ENCODE measurements at regions not wholly inside any gene's neighbourhood (a gene's known extent, or its start where the extent isn't known, plus 50 kb on each side); places are given as distances from the start of the nearest gene placed in this dataset.

GRCh38 chr11:69348414-69349235, 54.7 kb downstream of the MYEOV start:
- no peak for DNase-seq (ENCODE audit: low read depth)
- no peak for TF ChIP-seq CTCF (IDR thresholded peaks at IDR 0.05; ENCODE audit: insufficient read depth, low read depth, low read length, missing control alignments)

GRCh38 chr11:69350040-69350439, 56.1 kb downstream of the MYEOV start:
- no peak overlapping the region for H3K4me3 ChIP-seq (ENCODE audit: low read depth, low read length)
- DNase-seq (ENCODE audit: low read depth), result no peak
- TF ChIP-seq CTCF (IDR thresholded peaks at IDR 0.05; ENCODE audit: insufficient read depth, low read depth, low read length, missing control alignments), result no peak

More at GRCh38 chr11:69348414-69349235, 54.7 kb downstream of the MYEOV start:
- H3K4me3 ChIP-seq (ENCODE audit: low read depth, low read length), result no peak overlapping the region

- DNase-seq (ENCODE audit: low read depth), result no peak
- no peak overlapping the region for H3K4me3 ChIP-seq (ENCODE audit: low read depth, low read length)
- TF ChIP-seq CTCF (IDR thresholded peaks at IDR 0.05; ENCODE audit: insufficient read depth, low read depth, low read length, missing control alignments), result no peak
Measured at GRCh38 chr11:69350596-69350995, 56.6 kb downstream of the MYEOV start.

GRCh38 chr11:69351460-69351859, 57.5 kb downstream of the MYEOV start:
- H3K4me3 ChIP-seq (ENCODE audit: low read depth, low read length), result no peak overlapping the region
- no peak for TF ChIP-seq CTCF (IDR thresholded peaks at IDR 0.05; ENCODE audit: insufficient read depth, low read depth, low read length, missing control alignments)
- no peak for DNase-seq (ENCODE audit: low read depth)

GRCh38 chr11:69352166-69352565, 58.2 kb downstream of the MYEOV start:
- no peak for TF ChIP-seq CTCF (IDR thresholded peaks at IDR 0.05; ENCODE audit: insufficient read depth, low read depth, low read length, missing control alignments)
- no peak overlapping the region for H3K4me3 ChIP-seq (ENCODE audit: low read depth, low read length)
- DNase-seq (ENCODE audit: low read depth), result no peak

- TF ChIP-seq CTCF (IDR thresholded peaks at IDR 0.05; ENCODE audit: insufficient read depth, low read depth, low read length, missing control alignments), result no peak
- H3K4me3 ChIP-seq (ENCODE audit: low read depth, low read length), result no peak overlapping the region
- no peak for DNase-seq (ENCODE audit: low read depth)
Measured at GRCh38 chr11:69352715-69353319, 58.9 kb downstream of the MYEOV start.
